GM11168 (cell line): ENCODE measurements at regions not wholly inside any gene's neighbourhood (a gene's known extent, or its start where the extent isn't known, plus 50 kb on each side); places are given as distances from the start of the nearest gene placed in this dataset.

Source experiments
- in situ Hi-C: fragments of 300-500 bp; cut with MboI; formaldehyde crosslinking; loops from one replicate; pipeline ENCODE4 v1.12.0; 2022; ENCODE audit warnings: low sequenced_read_pairs; ENCODE audit not compliant: unreplicated experiment

GRCh38 chr4:184310881-184311709 is 93.4 kb upstream of the ENPP6 start:
- in situ Hi-C loops, result no loop called here

- in situ Hi-C loops, result no loop called here
These were observed 92.5 kb upstream of the ENPP6 start for GRCh38 chr4:184310171-184310567.

- in situ Hi-C loops, result no loop called here
These were observed 91.8 kb upstream of the ENPP6 start for GRCh38 chr4:184309241-184310170.

GRCh38 chr4:184306949-184307348 is 89.3 kb upstream of the ENPP6 start:
- in situ Hi-C loops, result no loop called here

GRCh38 chr4:184306470-184306869 is 88.8 kb upstream of the ENPP6 start:
- in situ Hi-C loops, result no loop called here

GRCh38 chr4:184300816-184301215 is 83.1 kb upstream of the ENPP6 start:
- in situ Hi-C loops, result no loop called here

GRCh38 chr4:184298254-184298653 is 80.6 kb upstream of the ENPP6 start:
- in situ Hi-C loops, result no loop called here

GRCh38 chr4:184295206-184295605 is 77.5 kb upstream of the ENPP6 start:
- in situ Hi-C loops, result no loop called here

- in situ Hi-C loops, result no loop called here
These were observed 77.0 kb upstream of the ENPP6 start for GRCh38 chr4:184294606-184295133.

GRCh38 chr4:184293552-184293951 is 75.9 kb upstream of the ENPP6 start:
- in situ Hi-C loops, result no loop called here

- in situ Hi-C loops, result no loop called here
These were observed 75.2 kb upstream of the ENPP6 start for GRCh38 chr4:184292877-184293276.

GRCh38 chr4:184292465-184292867 is 74.8 kb upstream of the ENPP6 start:
- in situ Hi-C loops, result no loop called here

- in situ Hi-C loops, result no loop called here
These were observed 71.5 kb upstream of the ENPP6 start for GRCh38 chr4:184289179-184289535.

- in situ Hi-C loops, result no loop called here
These were observed 70.9 kb upstream of the ENPP6 start for GRCh38 chr4:184288451-184289178.

GRCh38 chr4:184287697-184288255 is 70.1 kb upstream of the ENPP6 start:
- in situ Hi-C loops, result no loop called here

- in situ Hi-C loops, result no loop called here
These were observed 68.7 kb upstream of the ENPP6 start for GRCh38 chr4:184286358-184286757.

GRCh38 chr4:184284742-184285141 is 67.1 kb upstream of the ENPP6 start:
- in situ Hi-C loops, result no loop called here

GRCh38 chr4:184284336-184284690 is 66.6 kb upstream of the ENPP6 start:
- in situ Hi-C loops, result no loop called here

- in situ Hi-C loops, result no loop called here
These were observed 66.1 kb upstream of the ENPP6 start for GRCh38 chr4:184283659-184284335.
